HG02759 (cell line): ENCODE measurements at regions not wholly inside any gene's neighbourhood (a gene's known extent, or its start where the extent isn't known, plus 50 kb on each side); places are given as distances from the start of the nearest gene placed in this dataset.

Source experiments
- ATAC-seq: cut with Tn5 transposase; IDR thresholded peaks from one replicate; pipeline ENCODE4 v1.9.1; 2021; ENCODE audit warnings: mild to moderate bottlenecking, moderate library complexity; ENCODE audit not compliant: unreplicated experiment

DNA sequence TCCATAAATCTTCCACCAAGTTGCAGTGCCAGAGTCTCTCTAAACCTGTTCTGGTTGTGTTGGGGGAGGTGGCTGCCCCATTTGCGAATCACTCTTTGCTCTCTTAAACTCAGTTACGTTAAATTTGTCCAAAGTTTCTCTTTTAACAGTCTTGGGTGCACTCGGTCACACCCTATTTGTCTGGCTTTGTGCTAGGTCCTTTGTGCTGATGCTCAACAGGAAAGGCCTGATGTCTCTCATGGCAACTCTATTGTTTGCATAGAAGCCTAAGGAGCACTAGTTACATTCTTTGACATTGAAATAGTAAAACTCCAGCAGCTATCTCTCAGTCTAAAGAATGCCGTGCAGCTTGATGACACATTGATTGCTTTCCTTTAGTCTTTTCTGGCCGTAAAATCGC, 105.1 kb downstream of the TRMT11 start:
- ATAC-seq = no peak

DNA sequence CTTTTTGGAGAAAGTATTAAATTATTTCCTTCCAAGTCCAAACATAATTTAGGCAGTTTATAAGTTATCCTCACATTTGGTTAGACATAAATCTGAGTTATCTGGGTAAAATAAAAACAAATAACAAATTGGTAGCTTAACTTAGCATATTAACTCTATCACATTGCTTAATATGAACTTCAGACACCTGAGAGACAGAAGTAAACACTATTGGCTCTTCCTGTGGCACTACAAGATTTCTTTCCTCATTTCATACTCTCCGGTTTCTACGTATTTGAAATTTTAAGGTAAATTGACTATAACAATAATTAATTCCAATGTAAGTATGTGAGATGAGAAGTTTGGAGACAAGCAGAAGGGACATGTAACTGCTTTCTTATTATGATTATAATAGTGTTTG, 106.8 kb downstream of the TRMT11 start:
- ATAC-seq = no peak

DNA sequence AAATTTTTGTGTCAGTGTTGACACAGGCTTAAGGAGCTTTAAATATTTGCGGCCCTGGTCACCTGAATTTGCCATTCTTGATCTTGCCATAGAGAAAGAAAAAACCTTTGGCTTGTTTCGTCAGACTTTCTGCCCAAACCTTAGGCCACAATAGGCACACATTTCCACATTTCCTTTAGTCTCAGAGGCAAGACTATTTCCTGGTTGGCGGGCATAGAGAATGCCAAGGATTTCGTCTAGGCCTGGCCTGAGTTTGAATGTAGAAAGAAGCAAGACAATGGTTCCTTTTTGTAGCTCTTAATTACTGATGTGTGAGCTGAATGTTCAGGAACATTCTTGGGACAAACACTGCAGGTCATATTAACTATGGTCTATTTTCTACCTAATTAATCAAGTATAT, 108.1 kb downstream of the TRMT11 start:
- no peak for ATAC-seq

DNA sequence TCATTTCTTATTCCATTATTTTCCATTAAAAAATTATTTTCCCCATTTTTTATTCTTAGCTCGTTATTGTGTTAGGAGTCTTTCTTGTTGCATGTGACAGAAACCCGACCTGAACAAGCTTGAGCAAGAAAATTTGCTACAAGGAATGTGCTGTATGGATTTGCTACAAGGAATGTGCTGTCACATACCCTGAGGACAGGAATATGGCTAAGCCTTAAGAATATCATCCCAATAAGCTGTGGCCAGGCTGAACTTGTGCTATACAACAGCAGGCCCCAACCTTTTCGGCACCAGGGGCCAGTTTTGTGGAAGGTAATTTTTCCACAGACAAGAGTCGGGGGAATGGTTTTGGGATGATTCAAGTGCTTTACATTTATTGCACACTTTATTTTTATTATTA, 114.0 kb downstream of the TRMT11 start:
- no peak for ATAC-seq

DNA sequence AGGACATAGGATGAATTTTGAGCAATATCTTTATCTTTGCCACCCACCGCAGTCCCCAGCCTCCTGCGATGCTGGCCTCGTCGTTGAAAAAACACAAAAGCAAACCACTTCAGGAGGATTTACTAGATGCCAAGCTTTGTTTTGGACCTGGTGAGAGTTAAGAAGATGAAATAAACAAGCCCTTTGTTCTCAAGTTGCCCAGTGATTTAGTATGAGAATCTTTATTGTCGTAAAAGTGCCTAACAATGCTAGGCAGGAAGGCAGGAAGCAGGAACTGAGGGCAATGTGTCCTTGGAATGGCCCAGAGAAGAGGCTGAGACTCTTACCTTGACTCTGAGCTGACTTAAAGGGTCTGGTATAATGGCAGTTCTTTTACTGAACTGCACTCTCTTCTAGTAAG, 116.0 kb downstream of the TRMT11 start:
- ATAC-seq = no peak

DNA sequence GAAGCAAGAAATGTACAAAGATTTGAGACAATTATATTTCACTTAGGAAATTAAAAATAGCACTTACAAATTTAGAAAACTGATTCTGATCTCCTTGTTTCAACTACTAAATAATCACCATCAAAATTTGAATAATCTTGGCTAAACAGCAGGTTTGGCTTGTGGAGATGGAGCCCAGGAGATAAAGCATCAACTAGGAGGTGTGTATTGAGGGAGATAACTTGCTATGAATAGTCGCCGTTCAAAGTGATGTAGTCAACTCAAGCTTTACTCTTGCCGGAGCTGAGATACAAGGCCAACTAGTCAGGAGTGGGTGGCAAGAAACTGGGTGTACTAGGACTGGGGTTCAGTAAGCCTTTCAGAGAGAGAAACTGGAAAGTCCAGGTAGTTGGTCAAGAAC, 117.7 kb downstream of the TRMT11 start:
- ATAC-seq = no peak

DNA sequence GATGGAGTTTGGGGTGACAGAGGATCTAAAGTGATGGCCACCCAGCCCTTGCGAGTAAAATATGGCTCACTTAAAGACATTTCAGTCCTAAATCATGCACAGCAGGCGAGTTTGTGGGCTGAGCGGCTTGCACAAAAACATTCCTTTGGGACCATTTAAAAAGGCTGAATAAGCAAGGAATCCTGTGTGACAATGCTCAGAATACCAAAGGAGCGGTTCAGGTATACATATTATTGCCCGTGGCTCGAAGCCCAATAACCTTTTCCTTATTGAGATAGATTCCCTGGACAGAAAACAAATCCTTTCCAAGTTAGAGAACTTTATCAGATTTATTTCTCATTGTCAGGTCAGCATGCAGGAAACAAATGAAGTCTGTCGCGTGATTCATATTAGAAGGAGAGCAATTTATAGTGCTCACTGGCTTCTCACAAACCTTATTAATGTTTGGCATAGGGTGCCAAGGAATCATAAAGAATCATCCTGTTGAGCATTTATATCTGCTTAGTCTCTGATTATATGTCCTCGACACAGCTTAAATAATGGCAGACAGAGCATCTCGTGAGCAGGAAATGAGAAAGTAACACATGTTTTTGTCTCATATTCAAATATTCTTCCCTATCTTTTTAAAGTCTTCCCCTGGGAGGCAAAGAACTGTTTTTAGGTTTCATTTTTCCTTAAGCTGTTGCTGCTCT, 121.3 kb downstream of the TRMT11 start:
- ATAC-seq = no peak

DNA sequence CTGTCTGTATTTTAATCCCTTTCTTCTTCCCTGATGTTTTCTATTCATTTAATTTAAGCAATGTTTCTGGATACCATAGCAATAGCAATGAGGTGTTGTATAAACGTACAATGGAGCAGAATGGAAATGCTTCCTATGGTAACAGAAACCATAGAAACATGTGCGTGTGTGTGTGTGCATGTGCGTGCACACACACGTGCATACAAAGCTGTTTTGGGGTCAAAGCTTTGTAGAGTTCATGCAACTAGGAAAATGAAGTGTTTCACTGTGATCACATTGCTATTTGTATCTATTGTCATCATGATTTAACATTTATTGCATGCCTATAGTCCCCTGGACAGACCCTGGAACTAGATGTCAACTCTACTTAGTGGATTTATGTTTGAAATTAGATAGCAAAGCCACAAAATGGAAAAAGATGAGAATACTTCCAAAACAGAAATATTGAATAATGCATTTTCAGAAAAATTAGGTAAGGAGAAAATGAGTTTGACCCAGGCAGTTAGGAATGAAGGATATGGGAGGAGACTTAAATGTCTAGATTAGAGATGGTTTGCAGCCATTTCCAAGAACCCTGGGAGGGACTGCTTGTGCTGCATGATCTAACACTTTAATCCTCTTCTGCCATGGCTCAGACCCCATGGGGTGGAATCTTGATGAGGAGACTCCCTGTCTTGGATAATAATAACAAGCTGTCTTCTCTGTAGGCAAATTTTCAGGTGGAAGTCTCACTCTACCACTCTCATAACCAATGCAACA, 124.4 kb downstream of the TRMT11 start:
- no peak for ATAC-seq

DNA sequence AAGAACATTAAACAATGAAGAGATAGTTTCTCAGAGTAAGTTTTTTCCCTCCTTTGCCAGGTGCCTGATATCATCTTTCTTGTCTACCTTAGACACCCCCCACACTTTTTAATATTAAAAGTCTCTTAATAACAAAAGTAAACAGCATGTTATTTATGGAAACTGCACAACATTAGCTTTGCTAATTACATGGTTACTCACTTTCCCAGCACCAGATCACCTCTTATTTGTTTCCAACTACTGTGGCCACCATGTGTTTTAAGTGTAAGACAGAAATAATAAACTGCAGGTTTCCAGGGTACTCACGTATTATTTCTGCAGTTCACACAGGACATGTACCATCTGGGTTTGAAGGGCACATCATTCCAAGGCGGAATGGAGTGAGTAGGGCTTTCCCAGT, 125.0 kb downstream of the TRMT11 start:
- no peak for ATAC-seq

DNA sequence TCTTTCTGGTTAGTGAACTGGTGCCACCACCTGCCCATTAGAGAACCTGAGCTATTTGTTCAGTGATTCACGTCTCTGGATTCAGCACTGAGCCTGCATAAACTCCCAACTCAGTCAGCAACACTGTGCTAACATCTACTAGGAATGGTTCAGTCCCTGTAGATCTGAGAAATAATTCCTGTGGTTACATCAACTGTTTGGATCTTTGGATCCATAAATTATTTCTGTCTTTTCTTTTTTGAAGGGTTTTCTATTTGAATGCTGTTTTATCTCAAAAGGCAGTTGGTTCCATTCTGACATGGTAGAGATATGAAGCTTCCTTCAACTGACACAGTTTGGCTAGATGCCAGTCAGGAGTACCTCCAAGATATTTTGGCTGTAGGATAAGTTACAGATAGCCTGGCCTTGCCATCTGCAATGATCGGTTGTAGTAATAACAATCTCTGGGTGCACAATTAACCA, 125.9 kb downstream of the TRMT11 start:
- ATAC-seq = no peak

DNA sequence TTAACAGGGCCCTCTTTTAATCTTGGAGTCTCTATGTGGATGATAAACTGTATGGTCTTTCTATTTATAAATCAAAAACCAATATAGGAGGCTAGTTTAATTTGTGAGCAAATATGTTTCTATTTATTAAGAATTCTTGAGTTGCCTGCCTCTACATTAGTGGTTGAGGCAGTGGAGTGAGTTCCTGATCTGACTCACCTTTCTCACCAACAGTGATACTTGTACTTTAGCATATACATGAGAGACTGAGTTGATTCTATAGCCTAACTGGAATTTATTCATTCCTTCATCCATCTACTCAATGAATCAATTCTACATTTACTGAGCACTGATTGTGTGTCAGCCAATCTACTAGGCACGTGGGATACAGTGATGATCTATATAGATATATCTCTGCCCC, 126.9 kb downstream of the TRMT11 start:
- no peak for ATAC-seq

DNA sequence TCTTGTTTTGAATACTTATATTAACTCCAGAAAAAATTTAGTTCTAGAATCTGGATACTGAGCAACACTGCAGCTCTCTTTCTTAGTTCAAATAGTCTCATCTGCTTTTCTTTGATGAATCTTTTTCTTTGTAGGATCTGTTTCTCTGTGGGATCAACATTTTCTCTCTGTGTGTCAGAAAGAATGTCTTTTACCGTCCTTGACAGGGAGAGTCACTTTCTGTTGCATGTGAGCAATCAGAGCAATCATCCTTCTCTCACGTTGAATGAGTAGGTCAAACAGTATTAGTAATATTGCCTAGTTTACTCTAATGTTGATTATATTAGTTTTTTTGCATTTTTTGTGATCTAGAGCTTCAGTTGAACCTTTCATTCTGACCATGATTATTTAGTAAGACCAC, 130.9 kb downstream of the TRMT11 start:
- ATAC-seq = no peak

DNA sequence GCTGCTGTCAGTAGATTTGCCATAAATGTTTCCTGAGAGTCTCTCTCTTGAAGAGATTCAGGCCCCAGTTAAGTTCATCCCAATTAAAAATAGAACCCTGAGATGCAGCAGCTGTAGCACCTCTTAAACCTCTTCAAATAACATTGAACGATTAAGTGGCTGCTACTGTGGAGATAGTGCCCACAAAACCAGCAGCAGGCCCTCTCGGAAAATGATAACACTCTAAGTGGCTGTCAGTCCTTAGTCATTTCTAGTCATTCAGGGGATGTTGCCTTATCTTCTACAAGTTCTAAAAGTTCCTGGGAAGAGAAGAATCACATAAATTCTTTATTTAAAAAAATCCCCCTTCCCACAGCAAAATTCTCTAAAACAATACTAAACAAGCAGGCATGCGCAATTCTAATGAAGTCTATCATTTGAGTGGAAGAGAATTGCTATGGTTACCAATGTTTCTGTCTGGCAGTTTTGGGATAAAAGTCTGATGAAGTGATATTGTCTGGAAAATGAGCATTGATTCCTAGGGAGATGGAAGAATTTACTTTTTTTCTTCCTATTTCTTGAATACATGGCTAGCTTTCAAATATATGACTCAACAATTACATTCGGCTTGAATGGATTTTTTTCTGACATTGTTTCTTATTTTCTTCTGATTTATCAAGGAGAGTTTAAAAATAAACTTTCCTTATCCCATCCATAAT, 131.9 kb downstream of the TRMT11 start:
- ATAC-seq = no peak

DNA sequence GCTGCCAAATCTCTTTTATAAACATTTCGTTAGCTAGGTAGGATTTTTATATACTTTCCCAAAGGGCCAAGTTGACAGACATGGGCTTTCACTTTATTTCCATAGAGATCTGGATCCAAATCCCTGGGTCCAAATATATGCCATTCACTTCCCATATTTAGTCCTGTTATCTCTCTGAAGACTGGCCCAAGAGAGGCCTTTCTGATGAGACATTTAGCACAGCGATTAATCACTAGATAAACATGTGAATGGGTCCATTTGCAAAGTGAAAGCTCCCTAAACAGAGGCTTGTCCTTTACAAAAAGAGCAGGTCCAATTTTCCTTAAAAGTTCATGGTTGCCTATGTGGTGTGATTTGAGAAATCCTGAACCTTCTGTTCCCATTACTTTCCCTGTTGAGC, 132.6 kb downstream of the TRMT11 start:
- no peak for ATAC-seq

DNA sequence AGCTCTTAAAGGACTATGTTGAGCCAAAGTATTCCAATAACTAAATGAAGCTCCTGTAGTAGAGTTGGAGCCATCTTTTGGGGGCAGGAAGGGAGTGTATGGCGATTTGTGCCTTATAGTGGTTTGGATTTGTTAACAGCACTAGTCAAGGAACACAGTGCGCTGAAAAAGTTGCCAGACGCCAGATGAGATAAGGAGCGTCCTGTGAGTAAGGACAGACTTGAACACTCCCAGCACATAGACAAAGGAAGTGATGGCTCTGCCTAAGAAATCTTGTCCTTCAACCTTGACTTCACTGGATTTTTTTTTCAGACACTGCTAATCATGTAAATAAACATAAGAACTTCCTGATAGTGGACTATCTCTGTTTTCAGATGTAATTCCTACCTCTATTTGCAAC, 136.9 kb downstream of the TRMT11 start:
- no peak for ATAC-seq

DNA sequence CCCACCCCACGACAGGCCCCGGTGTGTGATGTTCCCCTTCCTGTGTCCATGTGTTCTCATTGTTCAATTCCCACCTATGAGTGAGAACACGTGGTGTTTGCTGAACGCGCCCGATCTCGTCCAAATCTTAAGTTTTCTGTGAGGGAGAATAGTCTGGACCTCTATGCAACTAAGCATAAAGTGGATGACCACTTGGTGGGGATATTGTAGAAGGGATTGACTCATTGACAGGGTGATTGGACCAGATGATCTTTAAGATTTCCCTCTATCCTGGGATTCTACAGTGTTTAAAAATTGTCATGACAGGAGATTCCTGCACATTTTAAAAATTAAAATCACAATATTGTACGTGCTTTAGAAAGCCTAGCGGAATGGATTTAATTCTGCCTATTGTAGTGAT, 141.3 kb downstream of the TRMT11 start:
- no peak for ATAC-seq

DNA sequence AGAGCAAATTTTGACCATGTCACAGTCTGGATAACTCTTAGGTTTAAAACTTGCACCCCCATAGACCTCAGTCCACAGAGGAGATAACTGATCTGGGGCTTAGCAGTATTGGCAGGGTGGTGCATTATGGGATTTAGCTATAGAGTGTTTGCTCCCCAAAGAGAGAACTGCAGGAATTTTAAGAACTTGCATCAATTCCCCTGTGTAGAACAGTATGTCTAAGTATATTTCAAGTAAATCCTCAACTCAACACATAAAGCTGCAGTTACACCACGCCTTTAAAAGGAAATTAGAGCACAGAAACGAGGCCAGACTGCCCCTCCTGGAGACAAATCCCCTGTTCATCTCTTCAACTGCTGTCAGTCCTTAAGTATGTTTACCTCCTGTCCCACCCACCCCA, 144.9 kb downstream of the TRMT11 start:
- no peak for ATAC-seq

DNA sequence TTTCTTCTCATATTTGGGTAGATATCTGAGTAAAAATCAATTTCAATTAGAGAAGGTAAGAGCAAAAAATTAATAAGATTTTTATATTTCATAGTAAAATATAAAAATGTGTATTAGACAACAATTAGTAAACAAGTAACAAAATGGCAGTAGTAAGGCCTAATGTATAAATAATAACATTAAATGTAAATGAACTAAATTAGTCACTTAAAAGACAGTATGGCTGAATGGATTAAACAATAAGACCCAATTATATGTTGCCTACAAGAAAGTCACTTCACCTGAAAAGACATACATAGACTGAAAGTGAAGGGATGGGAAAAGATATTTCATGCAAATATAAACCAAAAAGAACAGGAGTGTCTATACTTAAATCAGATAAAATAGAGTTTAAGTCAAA, 147.6 kb downstream of the TRMT11 start:
- ATAC-seq = no peak

DNA sequence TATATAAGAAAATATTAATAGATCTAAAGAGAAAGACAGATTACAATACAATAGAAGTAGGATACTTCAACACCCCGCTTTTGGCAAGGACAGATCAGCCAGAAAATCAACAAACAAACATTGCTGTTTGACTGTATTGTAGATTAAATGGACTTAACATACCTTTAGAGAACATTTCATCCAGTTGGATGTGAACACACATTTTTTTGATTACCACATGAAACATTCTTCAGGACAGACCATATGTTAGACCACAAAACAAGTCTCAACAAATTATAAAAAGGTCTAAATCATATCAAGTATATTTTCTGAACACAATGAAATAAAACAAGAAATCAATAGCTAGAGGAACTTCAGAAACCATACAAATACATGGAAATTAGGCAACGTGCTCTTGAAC, 148.2 kb downstream of the TRMT11 start:
- ATAC-seq = no peak

DNA sequence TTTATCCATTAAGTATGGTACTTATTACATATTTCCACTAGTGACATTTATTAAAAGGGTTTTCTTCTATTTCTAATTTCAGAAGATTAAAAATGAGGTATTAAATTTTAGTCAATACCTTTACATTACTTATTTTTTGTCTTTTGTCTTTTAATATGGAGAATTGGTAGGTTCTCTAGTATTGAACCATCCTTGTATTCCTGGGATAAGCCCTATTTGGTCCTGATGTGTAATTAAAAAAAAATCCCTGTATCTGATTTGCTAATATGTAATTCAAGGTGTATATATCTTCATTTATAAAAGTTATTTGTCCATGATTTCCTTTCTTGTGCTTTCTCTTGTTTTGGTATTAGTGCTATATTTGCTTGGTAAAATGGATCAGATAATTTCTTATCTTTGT, 153.7 kb downstream of the TRMT11 start:
- no peak for ATAC-seq

DNA sequence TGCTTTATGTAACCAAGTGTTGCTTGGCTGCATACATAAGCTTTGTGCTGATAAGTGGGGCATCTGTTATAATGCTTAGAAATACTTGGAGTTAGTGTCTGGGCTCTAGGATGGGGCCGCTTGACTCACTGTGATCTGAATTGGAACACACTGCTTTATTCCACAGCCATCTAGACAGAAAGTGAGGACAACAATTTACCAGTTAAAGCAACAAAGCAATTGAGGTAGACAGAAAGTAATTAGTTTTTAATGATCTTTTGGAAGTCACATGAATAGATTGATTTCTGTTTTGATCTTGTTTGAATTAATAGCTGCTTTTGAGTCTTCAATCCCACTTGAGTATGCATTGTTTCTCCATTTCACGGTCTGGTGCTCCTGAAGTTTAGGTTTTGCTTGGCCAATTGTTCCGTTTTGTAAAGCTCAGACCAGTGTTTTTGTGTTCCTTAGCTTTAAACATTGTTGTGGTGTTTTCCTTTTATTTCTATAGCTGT, 157.5 kb downstream of the TRMT11 start:
- ATAC-seq = no peak

DNA sequence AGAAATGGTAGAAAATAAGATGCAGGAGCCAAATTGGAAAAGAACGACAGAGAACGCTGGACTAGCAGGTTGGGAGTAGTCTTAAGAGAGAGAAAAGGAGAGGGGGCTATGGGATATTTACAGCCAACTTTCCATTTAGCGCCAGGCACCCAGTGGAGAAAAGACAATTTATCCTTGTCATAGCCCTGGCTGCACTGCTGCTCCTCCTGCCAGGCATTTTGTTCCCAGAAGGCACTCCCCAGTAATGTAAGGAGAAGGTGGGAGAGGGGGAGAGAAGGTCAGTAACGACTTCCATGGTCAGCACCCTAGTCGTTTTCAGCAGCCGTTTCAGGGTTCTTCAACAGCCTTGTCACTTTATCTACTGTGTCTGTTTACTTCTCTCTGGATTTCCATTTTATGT, 159.0 kb downstream of the TRMT11 start:
- ATAC-seq = no peak
